ENCODE measurements at regions not wholly inside any gene's neighbourhood (a gene's known extent, or its start where the extent isn't known, plus 50 kb on each side); places are given as distances from the start of the nearest gene placed in this dataset.

- TF ChIP-seq EZH2 (IDR thresholded peaks at IDR 0.05; ENCODE audit: insufficient read depth, poor library complexity, severe bottlenecking) (no peak), EZH2phosphoT487 (IDR thresholded peaks at IDR 0.05; ENCODE audit: insufficient read depth, low read depth) (no peak)
These were observed 338.0 kb upstream of the PTCHD4 start for GRCh38 chr6:48449002-48449401.

All from GM23248 (cell line).